Endodermal cell (in vitro differentiated cells): ENCODE measurements at regions not wholly inside any gene's neighbourhood (a gene's known extent, or its start where the extent isn't known, plus 50 kb on each side); places are given as distances from the start of the nearest gene placed in this dataset.

Source experiments
- DNase-seq: peaks from one replicate; pipeline ENCODE4 v3.0.0-alpha.2; 2017
- H3K27ac ChIP-seq: 2 replicates; pipeline ENCODE4 v1.5.1; 2013; ENCODE audit warnings: mild to moderate bottlenecking, low read depth, low read length, moderate library complexity
- H3K27me3 ChIP-seq: 2 replicates; pipeline ENCODE4 v1.6.1; 2013; ENCODE audit warnings: mild to moderate bottlenecking, low read length, moderate library complexity; ENCODE audit not compliant: insufficient read depth, control insufficient read depth, poor library complexity, severe bottlenecking
- H3K36me3 ChIP-seq: 2 replicates; pipeline ENCODE4 v1.7.0; 2013; ENCODE audit warnings: mild to moderate bottlenecking, low read length, moderate library complexity; ENCODE audit not compliant: control insufficient read depth, insufficient read depth
- H3K4me1 ChIP-seq: one replicate; pipeline ENCODE4 v1.7.0; 2013; ENCODE audit warnings: low read length; ENCODE audit not compliant: control insufficient read depth, insufficient read depth
- H3K4me3 ChIP-seq: 2 replicates; pipeline ENCODE4 v1.5.1; 2013; ENCODE audit warnings: mild to moderate bottlenecking, low read length, moderate library complexity
- H3K9ac ChIP-seq: 2 replicates; pipeline ENCODE4 v1.6.1; 2013; ENCODE audit warnings: mild to moderate bottlenecking, low read length, moderate library complexity; ENCODE audit not compliant: poor library complexity, severe bottlenecking; ENCODE audit errors: extremely low read depth
- H3K9me3 ChIP-seq: 2 replicates; pipeline ENCODE4 v1.6.1; 2013; ENCODE audit warnings: mild to moderate bottlenecking, low read length, moderate library complexity; ENCODE audit not compliant: control insufficient read depth
- H3K27ac Mint-ChIP-seq: 2 replicates; pipeline ENCODE4 v1.8.0; 2020; ENCODE audit warnings: mixed read lengths
- H3K27me3 Mint-ChIP-seq: 2 replicates; pipeline ENCODE4 v1.8.0; 2021; ENCODE audit warnings: mild to moderate bottlenecking, mixed read lengths; ENCODE audit not compliant: insufficient read depth
- H3K36me3 Mint-ChIP-seq: 2 replicates; pipeline ENCODE4 v1.8.0; 2020; ENCODE audit warnings: low read depth, mixed read lengths
- H3K4me1 Mint-ChIP-seq: 2 replicates; pipeline ENCODE4 v1.8.0; 2020; ENCODE audit warnings: mixed read lengths
- H3K4me3 Mint-ChIP-seq: 2 replicates; pipeline ENCODE4 v1.8.0; 2020; ENCODE audit warnings: mild to moderate bottlenecking, moderate library complexity, mixed read lengths
- H3K9me3 Mint-ChIP-seq: 2 replicates; pipeline ENCODE4 v1.8.0; 2020; ENCODE audit warnings: mild to moderate bottlenecking, mixed read lengths
- WGBS, 2 experiments: methylation state at CpG; one replicate each; pipeline versions ENCODE4 v1.1.5 to v1.1.7; 2013; ENCODE audit warnings: missing lambda C conversion rate in 2 of 2, mixed read lengths in 1 of 2; ENCODE audit not compliant: insufficient coverage in 1 of 2, insufficient read length in 1 of 2; 5-methylcytosine and 5-hydroxymethylcytosine counted together
- TF ChIP-seq, protein P1 (sequence below): fragments of 200-600 bp; sonication (generic); conservative IDR thresholded peaks from 2 replicates; pipeline ENCODE4 v1.5.0; 2021; ENCODE audit warnings: antibody characterized with exemption, mild to moderate bottlenecking

DNA sequence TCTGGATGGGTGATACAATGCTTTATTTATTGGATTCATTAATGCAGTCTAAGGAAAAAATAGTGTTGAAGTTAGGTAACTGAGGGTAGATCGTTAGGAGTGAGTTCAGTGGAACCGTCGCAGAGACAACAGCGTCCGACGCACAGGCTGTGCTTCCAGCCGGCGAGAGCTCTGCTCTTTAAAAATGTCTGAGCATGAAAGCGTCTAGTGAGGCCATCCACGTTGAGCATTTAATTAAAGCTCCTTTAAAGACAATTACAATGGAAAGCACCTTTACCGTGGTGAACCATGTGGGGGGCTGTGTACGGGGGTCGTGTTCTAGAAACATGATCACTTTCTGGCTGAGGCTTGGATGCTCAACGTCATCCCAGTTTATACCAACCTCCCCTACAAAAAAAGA lies 822.7 kb downstream of the GALR1 start:
- Mint-ChIP-seq H3K27ac (no peak overlapping the region), H3K4me1 (peaks cover 7% of the 10 kb centered on the region), H3K36me3 (no peaks in the 10 kb centered on the region), H3K9me3 (no peaks in the 10 kb centered on the region), H3K27me3 (no peaks in the 10 kb centered on the region), H3K4me3 (no peak overlapping the region)
- H3K4me3 ChIP-seq: no peak overlapping the region
- H3K9me3 ChIP-seq: no peaks in the 10 kb centered on the region
- H3K27me3 ChIP-seq: no peaks in the 10 kb centered on the region
- TF ChIP-seq, protein P1, sequence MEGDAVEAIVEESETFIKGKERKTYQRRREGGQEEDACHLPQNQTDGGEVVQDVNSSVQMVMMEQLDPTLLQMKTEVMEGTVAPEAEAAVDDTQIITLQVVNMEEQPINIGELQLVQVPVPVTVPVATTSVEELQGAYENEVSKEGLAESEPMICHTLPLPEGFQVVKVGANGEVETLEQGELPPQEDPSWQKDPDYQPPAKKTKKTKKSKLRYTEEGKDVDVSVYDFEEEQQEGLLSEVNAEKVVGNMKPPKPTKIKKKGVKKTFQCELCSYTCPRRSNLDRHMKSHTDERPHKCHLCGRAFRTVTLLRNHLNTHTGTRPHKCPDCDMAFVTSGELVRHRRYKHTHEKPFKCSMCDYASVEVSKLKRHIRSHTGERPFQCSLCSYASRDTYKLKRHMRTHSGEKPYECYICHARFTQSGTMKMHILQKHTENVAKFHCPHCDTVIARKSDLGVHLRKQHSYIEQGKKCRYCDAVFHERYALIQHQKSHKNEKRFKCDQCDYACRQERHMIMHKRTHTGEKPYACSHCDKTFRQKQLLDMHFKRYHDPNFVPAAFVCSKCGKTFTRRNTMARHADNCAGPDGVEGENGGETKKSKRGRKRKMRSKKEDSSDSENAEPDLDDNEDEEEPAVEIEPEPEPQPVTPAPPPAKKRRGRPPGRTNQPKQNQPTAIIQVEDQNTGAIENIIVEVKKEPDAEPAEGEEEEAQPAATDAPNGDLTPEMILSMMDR: no peak
- no peak for DNase-seq
- H3K4me1 ChIP-seq: no peaks in the 10 kb centered on the region
- no peak overlapping the region for H3K27ac ChIP-seq
- 88 to 90% methylated on average over 12 to 14 of the region's 14 CpGs for WGBS, 2 experiments
- no peaks in the 10 kb centered on the region for H3K36me3 ChIP-seq
- H3K9ac ChIP-seq: no peak overlapping the region

DNA sequence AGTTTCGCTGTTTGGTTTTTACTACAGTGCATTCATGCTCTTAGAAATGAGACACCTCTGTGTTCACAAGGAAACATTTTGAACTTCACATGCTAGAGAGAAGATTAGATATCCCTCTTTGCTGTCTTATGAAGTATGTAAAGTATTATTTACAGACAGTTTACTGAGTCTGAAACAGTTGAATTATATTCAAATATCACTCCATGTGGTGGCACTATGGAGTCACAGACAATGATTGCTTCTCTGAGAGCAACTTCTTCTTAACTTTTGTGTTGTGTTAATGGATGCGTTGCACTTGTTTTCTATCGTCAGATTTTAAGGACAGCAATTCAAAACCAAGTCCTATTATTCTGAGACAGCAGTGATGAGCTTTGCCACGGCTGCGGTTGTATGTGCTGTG lies 823.6 kb downstream of the GALR1 start:
- 66 to 76% methylated on average over 5 of the region's 5 CpGs for WGBS, 2 experiments

DNA sequence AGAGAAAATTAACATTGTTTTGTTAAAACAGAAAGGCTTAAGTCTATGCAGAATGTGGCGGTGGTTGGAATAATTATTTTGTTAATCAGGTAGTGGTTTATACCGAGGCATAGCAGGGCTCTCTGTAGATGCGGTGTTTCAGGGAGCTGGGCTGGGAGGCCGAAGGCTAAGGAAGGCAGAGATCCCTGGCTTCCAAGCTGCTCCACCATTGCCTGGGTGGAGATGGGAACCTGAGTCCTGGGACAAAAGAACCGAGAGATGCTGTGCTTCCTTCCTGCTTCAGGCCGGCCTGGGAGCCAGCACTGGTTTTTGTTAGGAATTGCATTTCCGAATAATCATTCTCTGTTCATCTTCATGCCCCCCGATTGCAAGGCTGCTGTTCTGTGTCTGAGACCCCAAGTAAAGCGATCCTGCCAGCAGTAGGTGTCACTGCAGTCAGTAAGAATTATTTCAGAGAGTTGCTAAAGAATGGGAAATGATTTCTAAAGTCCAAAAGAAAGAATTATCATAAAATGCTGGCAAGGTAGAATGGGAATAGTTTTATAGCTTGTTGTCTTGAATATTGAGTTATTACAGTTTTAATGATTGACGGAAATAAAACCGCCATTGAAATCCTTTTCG lies 824.9 kb downstream of the GALR1 start:
- no peaks in the 10 kb centered on the region for H3K4me1 ChIP-seq
- no peaks in the 10 kb centered on the region for H3K36me3 Mint-ChIP-seq
- no peaks in the 10 kb centered on the region for H3K9me3 ChIP-seq
- H3K27ac ChIP-seq: no peak overlapping the region
- H3K36me3 ChIP-seq: no peaks in the 10 kb centered on the region
- H3K4me3 ChIP-seq: no peak overlapping the region
- H3K27me3 Mint-ChIP-seq: no peaks in the 10 kb centered on the region
- no peak overlapping the region for H3K27ac Mint-ChIP-seq
- TF ChIP-seq, protein P1: peak; percentile 35
- H3K9me3 Mint-ChIP-seq: no peaks in the 10 kb centered on the region
- no peaks in the 10 kb centered on the region for H3K27me3 ChIP-seq
- 68 to 79% methylated on average over 10 to 12 of the region's 12 CpGs for WGBS, 2 experiments
- H3K4me3 Mint-ChIP-seq: no peak overlapping the region
- no peak overlapping the region for H3K9ac ChIP-seq
- peak; percentile 65 for DNase-seq
- H3K4me1 Mint-ChIP-seq: peaks cover 16% of the 10 kb centered on the region

More for the DNA sequence above, 823.6 kb downstream of the GALR1 start:
- Histone ChIP-seq H3K9me3 (no peaks in the 10 kb centered on the region), H3K36me3 (no peaks in the 10 kb centered on the region), H3K27ac (no peak overlapping the region), H3K9ac (no peak overlapping the region), H3K4me3 (no peak overlapping the region), H3K27me3 (no peaks in the 10 kb centered on the region), H3K4me1 (no peaks in the 10 kb centered on the region)
- Mint-ChIP-seq H3K36me3 (no peaks in the 10 kb centered on the region), H3K27me3 (no peaks in the 10 kb centered on the region), H3K9me3 (no peaks in the 10 kb centered on the region), H3K4me1 (peaks cover 10% of the 10 kb centered on the region), H3K27ac (no peak overlapping the region), H3K4me3 (no peak overlapping the region)
- DNase-seq: no peak
- TF ChIP-seq, protein P1: peak; percentile 43
